DOHH2 (cell line): ENCODE measurements at regions not wholly inside any gene's neighbourhood (a gene's known extent, or its start where the extent isn't known, plus 50 kb on each side); places are given as distances from the start of the nearest gene placed in this dataset.

Source experiments
- H3F3A ChIP-seq: fragments of 200-600 bp; sonication (generic), shearing (Covaris generic); 2 replicates; pipeline ENCODE4 v1.6.0; 2016; ENCODE audit warnings: antibody characterized with exemption, mild to moderate bottlenecking; ENCODE audit not compliant: control insufficient read depth, insufficient read depth
- H3K27ac ChIP-seq: fragments of 200-600 bp; sonication (generic); 2 replicates; pipeline ENCODE4 v1.5.1; 2014; ENCODE audit warnings: low read depth, mild to moderate bottlenecking, low read length, moderate library complexity
- H3K27me3 ChIP-seq: fragments of 200-600 bp; sonication (generic); 2 replicates; pipeline ENCODE4 v1.6.1; 2014; ENCODE audit warnings: mild to moderate bottlenecking, low read length, mixed read lengths; ENCODE audit not compliant: control insufficient read depth
- H3K36me3 ChIP-seq: fragments of 200-600 bp; sonication (generic); 2 replicates; pipeline ENCODE4 v1.6.1; 2014; ENCODE audit warnings: mild to moderate bottlenecking, low read length, moderate library complexity, mixed read lengths; ENCODE audit not compliant: control insufficient read depth
- H3K4me1 ChIP-seq: fragments of 200-600 bp; sonication (generic); 2 replicates; pipeline ENCODE4 v1.6.1; 2014; ENCODE audit warnings: mild to moderate bottlenecking, low read length, mixed read lengths; ENCODE audit not compliant: control insufficient read depth
- H3K4me2 ChIP-seq: fragments of 200-600 bp; sonication (generic); 2 replicates; pipeline ENCODE4 v1.6.0; 2014; ENCODE audit warnings: mild to moderate bottlenecking, low read length, moderate library complexity
- H3K4me3 ChIP-seq: fragments of 200-600 bp; sonication (generic); 2 replicates; pipeline ENCODE4 v1.5.1; 2014; ENCODE audit warnings: mild to moderate bottlenecking, low read length, mixed read lengths
- H3K79me2 ChIP-seq: fragments of 200-600 bp; sonication (generic); 2 replicates; pipeline ENCODE4 v1.6.1; 2014; ENCODE audit warnings: mild to moderate bottlenecking, low read length, mixed read lengths; ENCODE audit not compliant: control insufficient read depth
- H3K9me2 ChIP-seq: fragments of 200-600 bp; sonication (generic); replicated peaks from 2 replicates; pipeline ENCODE4 v1.6.1; 2014; ENCODE audit warnings: mild to moderate bottlenecking, low read length, mixed read lengths; ENCODE audit not compliant: control insufficient read depth
- H3K9me3 ChIP-seq: fragments of 200-600 bp; sonication (generic); 2 replicates; pipeline ENCODE4 v1.6.1; 2014; ENCODE audit warnings: antibody characterized with exemption, low read length, mixed read lengths; ENCODE audit not compliant: control insufficient read depth, insufficient read depth
- H4K20me1 ChIP-seq: fragments of 200-600 bp; sonication (generic); 2 replicates; pipeline ENCODE4 v1.6.0; 2014; ENCODE audit warnings: low read depth, mild to moderate bottlenecking, antibody characterized with exemption, low read length, moderate library complexity; ENCODE audit not compliant: control insufficient read depth, insufficient read depth
- EZH2phosphoT487 ChIP-seq: fragments of 200-600 bp; sonication (generic); IDR thresholded peaks from 2 replicates; pipeline ENCODE4 v1.6.1; 2017; ENCODE audit warnings: borderline replicate concordance, mild to moderate bottlenecking, antibody characterized with exemption, low read length, moderate library complexity, mixed read lengths
- TF ChIP-seq, protein P1 (sequence below): fragments of 200-600 bp; sonication (generic); IDR thresholded peaks from one replicate; pipeline ENCODE4 v1.5.1; 2014; ENCODE audit warnings: antibody characterized with exemption, mild to moderate bottlenecking, low read depth, low read length; ENCODE audit not compliant: poor library complexity, severe bottlenecking

GRCh38 chr7:22922307-22922706, 91.6 kb downstream of the HYCC1 start:
- Histone ChIP-seq H3K36me3 (no peaks in the 10 kb centered on the region), H3K4me1 (no peaks in the 10 kb centered on the region; the same call in 1 of the 2 replicates), H3F3A (no peaks in the 10 kb centered on the region), H3K27me3 (no peaks in the 10 kb centered on the region), H3K79me2 (no peaks in the 10 kb centered on the region), H3K9me3 (no peaks in the 10 kb centered on the region), H3K9me2 (no peaks in the 10 kb centered on the region), H3K4me3 (no peak overlapping the region), H4K20me1 (no peaks in the 10 kb centered on the region), H3K4me2 (no peak overlapping the region), H3K27ac (no peak overlapping the region)
- no peak for TF ChIP-seq EZH2phosphoT487
- TF ChIP-seq, protein P1, sequence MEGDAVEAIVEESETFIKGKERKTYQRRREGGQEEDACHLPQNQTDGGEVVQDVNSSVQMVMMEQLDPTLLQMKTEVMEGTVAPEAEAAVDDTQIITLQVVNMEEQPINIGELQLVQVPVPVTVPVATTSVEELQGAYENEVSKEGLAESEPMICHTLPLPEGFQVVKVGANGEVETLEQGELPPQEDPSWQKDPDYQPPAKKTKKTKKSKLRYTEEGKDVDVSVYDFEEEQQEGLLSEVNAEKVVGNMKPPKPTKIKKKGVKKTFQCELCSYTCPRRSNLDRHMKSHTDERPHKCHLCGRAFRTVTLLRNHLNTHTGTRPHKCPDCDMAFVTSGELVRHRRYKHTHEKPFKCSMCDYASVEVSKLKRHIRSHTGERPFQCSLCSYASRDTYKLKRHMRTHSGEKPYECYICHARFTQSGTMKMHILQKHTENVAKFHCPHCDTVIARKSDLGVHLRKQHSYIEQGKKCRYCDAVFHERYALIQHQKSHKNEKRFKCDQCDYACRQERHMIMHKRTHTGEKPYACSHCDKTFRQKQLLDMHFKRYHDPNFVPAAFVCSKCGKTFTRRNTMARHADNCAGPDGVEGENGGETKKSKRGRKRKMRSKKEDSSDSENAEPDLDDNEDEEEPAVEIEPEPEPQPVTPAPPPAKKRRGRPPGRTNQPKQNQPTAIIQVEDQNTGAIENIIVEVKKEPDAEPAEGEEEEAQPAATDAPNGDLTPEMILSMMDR = no peak

GRCh38 chr7:22921386-22922086, 92.4 kb downstream of the HYCC1 start:
- H3K27ac ChIP-seq = no peak overlapping the region
- no peak overlapping the region for H3K4me2 ChIP-seq
- no peak for TF ChIP-seq EZH2phosphoT487
- TF ChIP-seq, protein P1 = no peak
- no peaks in the 10 kb centered on the region; the same call in 1 of the 2 replicates for H3K4me1 ChIP-seq
- H3K9me3 ChIP-seq = no peaks in the 10 kb centered on the region
- H3F3A ChIP-seq = no peaks in the 10 kb centered on the region
- H4K20me1 ChIP-seq = no peaks in the 10 kb centered on the region
- H3K36me3 ChIP-seq = no peaks in the 10 kb centered on the region
- H3K27me3 ChIP-seq = no peaks in the 10 kb centered on the region
- H3K79me2 ChIP-seq = no peaks in the 10 kb centered on the region
- H3K9me2 ChIP-seq = no peaks in the 10 kb centered on the region
- no peak overlapping the region for H3K4me3 ChIP-seq

GRCh38 chr7:22920672-22921071, 93.3 kb downstream of the HYCC1 start:
- no peaks in the 10 kb centered on the region for H4K20me1 ChIP-seq
- H3K4me2 ChIP-seq = no peak overlapping the region
- H3K27me3 ChIP-seq = no peaks in the 10 kb centered on the region
- no peaks in the 10 kb centered on the region for H3K9me2 ChIP-seq
- no peaks in the 10 kb centered on the region; the same call in 1 of the 2 replicates for H3K4me1 ChIP-seq
- no peaks in the 10 kb centered on the region for H3K9me3 ChIP-seq
- H3K4me3 ChIP-seq = no peak overlapping the region
- no peak overlapping the region for H3K27ac ChIP-seq
- H3K79me2 ChIP-seq = no peaks in the 10 kb centered on the region
- H3F3A ChIP-seq = no peaks in the 10 kb centered on the region
- TF ChIP-seq EZH2phosphoT487 = no peak
- TF ChIP-seq, protein P1 = no peak
- no peaks in the 10 kb centered on the region for H3K36me3 ChIP-seq
